ENCODE measurements at regions not wholly inside any gene's neighbourhood (a gene's known extent, or its start where the extent isn't known, plus 50 kb on each side); places are given as distances from the start of the nearest gene placed in this dataset.
"Not testable (repeated sequence)": the region's sequence is repeated elsewhere in the genome, so short reads cannot be mapped to it uniquely, and the experiment has no call there.

GRCh38 chr12:95380997-95381786 lies 92.8 kb upstream of the METAP2 start:
- DNase-seq (ENCODE audit: low spot score), result no peak
- no peaks in the 10 kb centered on the region for H3K9me3 ChIP-seq
- H3K27ac ChIP-seq, result peak overlapping the region; percentile 72 to 98
- H3K27me3 ChIP-seq (replicated peaks; ENCODE audit: insufficient read depth), result no peaks in the 10 kb centered on the region
- peak overlapping the region; percentile 20 for H3K4me3 ChIP-seq
- no peak for ATAC-seq (ENCODE audit: insufficient number of reproducible peaks, low FRiP score, low read depth)
- peaks cover 13 to 41% of the 10 kb centered on the region in 2 donors for H3K4me1 ChIP-seq (ENCODE audit: control insufficient read depth in 1 of 2, low read depth in 2 of 2)
- no peaks in the 10 kb centered on the region for H3K36me3 ChIP-seq
- TF ChIP-seq, protein P1, sequence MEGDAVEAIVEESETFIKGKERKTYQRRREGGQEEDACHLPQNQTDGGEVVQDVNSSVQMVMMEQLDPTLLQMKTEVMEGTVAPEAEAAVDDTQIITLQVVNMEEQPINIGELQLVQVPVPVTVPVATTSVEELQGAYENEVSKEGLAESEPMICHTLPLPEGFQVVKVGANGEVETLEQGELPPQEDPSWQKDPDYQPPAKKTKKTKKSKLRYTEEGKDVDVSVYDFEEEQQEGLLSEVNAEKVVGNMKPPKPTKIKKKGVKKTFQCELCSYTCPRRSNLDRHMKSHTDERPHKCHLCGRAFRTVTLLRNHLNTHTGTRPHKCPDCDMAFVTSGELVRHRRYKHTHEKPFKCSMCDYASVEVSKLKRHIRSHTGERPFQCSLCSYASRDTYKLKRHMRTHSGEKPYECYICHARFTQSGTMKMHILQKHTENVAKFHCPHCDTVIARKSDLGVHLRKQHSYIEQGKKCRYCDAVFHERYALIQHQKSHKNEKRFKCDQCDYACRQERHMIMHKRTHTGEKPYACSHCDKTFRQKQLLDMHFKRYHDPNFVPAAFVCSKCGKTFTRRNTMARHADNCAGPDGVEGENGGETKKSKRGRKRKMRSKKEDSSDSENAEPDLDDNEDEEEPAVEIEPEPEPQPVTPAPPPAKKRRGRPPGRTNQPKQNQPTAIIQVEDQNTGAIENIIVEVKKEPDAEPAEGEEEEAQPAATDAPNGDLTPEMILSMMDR (IDR thresholded peaks at IDR 0.05), result no peak

- H3K9me3 ChIP-seq; H3K4me3 ChIP-seq; H3K36me3 ChIP-seq; H3K27me3 ChIP-seq (replicated peaks; ENCODE audit: insufficient read depth); ATAC-seq (ENCODE audit: insufficient number of reproducible peaks, low FRiP score, low read depth); DNase-seq (ENCODE audit: low spot score): not testable (repeated sequence)
- peaks cover 13 to 41% of the 10 kb centered on the region in 2 donors for H3K4me1 ChIP-seq (ENCODE audit: control insufficient read depth in 1 of 2, low read depth in 2 of 2)
- H3K27ac ChIP-seq, result peak overlapping the region; percentile 50 to 98
Measured at GRCh38 chr12:95383920-95384319, 90.0 kb upstream of the METAP2 start.

GRCh38 chr12:95384785-95385184 lies 89.2 kb upstream of the METAP2 start:
- Histone ChIP-seq H3K27me3 (replicated peaks; ENCODE audit: insufficient read depth) (no peaks in the 10 kb centered on the region), H3K4me1 (ENCODE audit: control insufficient read depth in 1 of 2, low read depth in 2 of 2) (peaks cover 13 to 41% of the 10 kb centered on the region in 2 donors), H3K9me3 (no peaks in the 10 kb centered on the region), H3K27ac (peak overlapping the region; percentile 92 to 98), H3K4me3 (peak overlapping the region; percentile 80), H3K36me3 (no peaks in the 10 kb centered on the region)
- no peak for DNase-seq (ENCODE audit: low spot score)
- no peak for ATAC-seq (ENCODE audit: insufficient number of reproducible peaks, low FRiP score, low read depth)
- TF ChIP-seq, protein P1 (IDR thresholded peaks at IDR 0.05), result no peak

DNA sequence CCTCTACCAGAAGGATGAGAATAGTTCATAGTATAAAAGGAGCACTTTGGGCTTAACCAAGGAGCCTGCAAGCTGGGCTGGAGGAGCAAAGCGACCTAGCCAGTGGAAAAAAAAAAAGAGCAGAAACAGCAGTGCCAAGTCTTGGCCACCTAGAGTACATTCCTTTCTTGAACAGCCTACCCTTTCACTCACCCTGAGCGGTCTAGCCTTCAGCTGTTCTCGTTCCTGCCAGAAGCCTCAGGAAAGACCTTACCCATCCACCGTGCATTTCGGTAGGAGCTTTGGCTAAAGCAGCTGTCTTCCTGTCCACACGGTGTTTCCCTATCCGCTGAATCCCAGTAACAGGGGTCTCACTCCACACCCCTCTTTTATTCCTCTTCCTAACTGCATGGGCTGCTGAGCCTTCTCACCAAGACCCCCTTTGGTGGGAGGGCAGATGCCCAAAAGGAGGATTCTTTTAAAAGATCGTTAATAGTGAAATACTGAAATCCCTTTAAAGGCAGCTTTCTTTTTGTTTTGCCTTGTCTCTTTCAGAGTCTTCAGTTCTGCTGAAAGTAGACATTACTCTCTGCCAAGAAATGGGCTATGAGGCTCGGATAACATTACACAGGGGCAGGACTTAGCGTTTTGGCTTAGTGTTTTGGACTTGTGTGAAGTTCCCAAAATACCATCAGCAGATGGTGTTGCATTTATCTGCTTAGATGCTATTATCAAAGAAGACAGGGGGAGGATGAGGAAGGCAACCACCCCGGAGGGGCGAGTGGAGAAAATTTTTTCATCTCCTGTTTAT lies 88.5 kb upstream of the METAP2 start:
- DNase-seq (ENCODE audit: low spot score), result peak; percentile 8

GRCh38 chr12:95386051-95386450 lies 87.9 kb upstream of the METAP2 start:
- Histone ChIP-seq H3K36me3 (no peaks in the 10 kb centered on the region), H3K27me3 (replicated peaks; ENCODE audit: insufficient read depth) (no peaks in the 10 kb centered on the region), H3K4me3 (peak overlapping the region; percentile 80), H3K9me3 (no peaks in the 10 kb centered on the region), H3K4me1 (ENCODE audit: control insufficient read depth in 1 of 2, low read depth in 2 of 2) (peaks cover 13 to 35% of the 10 kb centered on the region in 2 donors), H3K27ac (peak overlapping the region; percentile 92 to 98)
- TF ChIP-seq, protein P1 (IDR thresholded peaks at IDR 0.05), result no peak
- ATAC-seq (ENCODE audit: insufficient number of reproducible peaks, low FRiP score, low read depth) (no peak), DNase-seq (ENCODE audit: low spot score) (no peak)

More for the DNA sequence above, 88.5 kb upstream of the METAP2 start:
- Histone ChIP-seq H3K4me1 (ENCODE audit: control insufficient read depth in 1 of 2, low read depth in 2 of 2) (peaks cover 13 to 41% of the 10 kb centered on the region in 2 donors), H3K4me3 (peak overlapping the region; percentile 80), H3K9me3 (no peaks in the 10 kb centered on the region), H3K36me3 (no peaks in the 10 kb centered on the region), H3K27me3 (replicated peaks; ENCODE audit: insufficient read depth) (no peaks in the 10 kb centered on the region), H3K27ac (peak overlapping the region; percentile 92 to 98)
- TF ChIP-seq, protein P1 (IDR thresholded peaks at IDR 0.05), result peak; percentile 35
- peak; percentile 68 for ATAC-seq (ENCODE audit: insufficient number of reproducible peaks, low FRiP score, low read depth)

- not testable (repeated sequence) for H3K27ac ChIP-seq; ATAC-seq (ENCODE audit: insufficient number of reproducible peaks, low FRiP score, low read depth)
Measured at GRCh38 chr12:95388260-95388659, 85.7 kb upstream of the METAP2 start.

More at GRCh38 chr12:95388260-95388659, 85.7 kb upstream of the METAP2 start:
- H3K4me3 ChIP-seq; H3K36me3 ChIP-seq; DNase-seq (ENCODE audit: low spot score); H3K27me3 ChIP-seq (replicated peaks; ENCODE audit: insufficient read depth); H3K9me3 ChIP-seq: not testable (repeated sequence)
- peaks cover 7 to 28% of the 10 kb centered on the region in 2 donors for H3K4me1 ChIP-seq (ENCODE audit: control insufficient read depth in 1 of 2, low read depth in 2 of 2)

All from thoracic aorta (tissue), 2 donors.